HG03457 (cell line): ENCODE measurements at regions not wholly inside any gene's neighbourhood (a gene's known extent, or its start where the extent isn't known, plus 50 kb on each side); places are given as distances from the start of the nearest gene placed in this dataset.
"Not testable (repeated sequence)": the region's sequence is repeated elsewhere in the genome, so short reads cannot be mapped to it uniquely, and the experiment has no call there.

Source experiments
- ATAC-seq: cut with Tn5 transposase; IDR thresholded peaks from one replicate; pipeline ENCODE4 v1.9.1; 2021; ENCODE audit warnings: moderate number of reproducible peaks; ENCODE audit not compliant: unreplicated experiment

GRCh38 chr2:111596808-111597705 is 286.9 kb downstream of the ANAPC1 start:
- ATAC-seq: not testable (repeated sequence)

GRCh38 chr2:111598944-111599343 is 285.0 kb downstream of the ANAPC1 start:
- ATAC-seq: not testable (repeated sequence)

GRCh38 chr2:111602259-111602658 is 281.7 kb downstream of the ANAPC1 start:
- not testable (repeated sequence) for ATAC-seq

- not testable (repeated sequence) for ATAC-seq
Observed at GRCh38 chr2:111605798-111606197, 278.2 kb downstream of the ANAPC1 start.

GRCh38 chr2:111606632-111607031 is 277.4 kb downstream of the ANAPC1 start:
- ATAC-seq: not testable (repeated sequence)

GRCh38 chr2:111609146-111609844 is 274.7 kb downstream of the ANAPC1 start:
- not testable (repeated sequence) for ATAC-seq

GRCh38 chr2:111610035-111610434 is 274.0 kb downstream of the ANAPC1 start:
- not testable (repeated sequence) for ATAC-seq

GRCh38 chr2:111616651-111617218 is 267.3 kb downstream of the ANAPC1 start:
- no peak for ATAC-seq

- no peak for ATAC-seq
Observed at GRCh38 chr2:111617299-111618225, 266.4 kb downstream of the ANAPC1 start.

- ATAC-seq: no peak
Observed at GRCh38 chr2:111618226-111618977, 265.6 kb downstream of the ANAPC1 start.

- no peak for ATAC-seq
Observed at GRCh38 chr2:111618978-111619902, 264.8 kb downstream of the ANAPC1 start.

- ATAC-seq: no peak
Observed at GRCh38 chr2:111620281-111620680, 263.7 kb downstream of the ANAPC1 start.

- no peak for ATAC-seq
Observed at GRCh38 chr2:111622859-111623258, 261.1 kb downstream of the ANAPC1 start.

- ATAC-seq: no peak
Observed at GRCh38 chr2:111623380-111623779, 260.6 kb downstream of the ANAPC1 start.

- ATAC-seq: no peak
Observed at GRCh38 chr2:111624411-111625156, 259.4 kb downstream of the ANAPC1 start.

- ATAC-seq: not testable (repeated sequence)
Observed at GRCh38 chr2:111625157-111625537, 258.8 kb downstream of the ANAPC1 start.

GRCh38 chr2:111626037-111626864 is 257.7 kb downstream of the ANAPC1 start:
- ATAC-seq: no peak
